Astrocyte (in vitro differentiated cells and primary cell): ENCODE measurements at regions not wholly inside any gene's neighbourhood (a gene's known extent, or its start where the extent isn't known, plus 50 kb on each side); places are given as distances from the start of the nearest gene placed in this dataset.

ENCODE experiments used
- DNase-seq: peaks from one replicate; pipeline ENCODE4 v3.0.0-alpha.2; 2010; ENCODE audit warnings: low read depth
- FAIRE-seq: peaks from 2 replicates; lab custom pipeline; 2011; peaks lifted over from hg19 to GRCh38; lab: Jason Lieb, UNC
- H2AFZ ChIP-seq: 2 replicates; pipeline ENCODE4 v1.6.0; 2012; ENCODE audit warnings: low read depth, low read length, inconsistent platforms
- H3K27ac ChIP-seq: 2 replicates; pipeline ENCODE4 v1.5.1; 2011; ENCODE audit warnings: low read depth, low read length, inconsistent platforms
- H3K27me3 ChIP-seq: 2 replicates; pipeline ENCODE4 v1.6.0; 2011; ENCODE audit warnings: low read length, inconsistent platforms; ENCODE audit not compliant: insufficient read depth
- H3K36me3 ChIP-seq: 2 replicates; pipeline ENCODE4 v1.5.1; 2011; ENCODE audit warnings: low read length, inconsistent platforms; ENCODE audit not compliant: insufficient read depth
- H3K4me1 ChIP-seq: 2 replicates; pipeline ENCODE4 v1.5.1; 2011; ENCODE audit warnings: low read length, inconsistent platforms; ENCODE audit not compliant: insufficient read depth
- H3K4me2 ChIP-seq: 2 replicates; pipeline ENCODE4 v1.6.0; 2012; ENCODE audit warnings: low read length, inconsistent platforms
- H3K4me3 ChIP-seq: 2 replicates; pipeline ENCODE4 v1.5.1; 2011; ENCODE audit warnings: low read depth, mild to moderate bottlenecking, low read length, inconsistent platforms; ENCODE audit not compliant: insufficient read depth
- H3K79me2 ChIP-seq: 2 replicates; pipeline ENCODE4 v1.6.0; 2012; ENCODE audit warnings: mild to moderate bottlenecking, low read length, inconsistent platforms; ENCODE audit not compliant: insufficient read depth
- H3K9ac ChIP-seq: 2 replicates; pipeline ENCODE4 v1.6.0; 2012; ENCODE audit warnings: mild to moderate bottlenecking, low read length, inconsistent platforms
- H3K9me3 ChIP-seq: 2 replicates; pipeline ENCODE4 v1.5.1; 2012; ENCODE audit warnings: low read depth, mild to moderate bottlenecking, low read length, inconsistent platforms; ENCODE audit not compliant: insufficient read depth
- H4K20me1 ChIP-seq: 2 replicates; pipeline ENCODE4 v1.6.0; 2012; ENCODE audit warnings: low read length, inconsistent platforms; ENCODE audit not compliant: insufficient read depth
- H3K27ac Mint-ChIP-seq: one replicate; pipeline ENCODE4 v1.8.0; 2021; ENCODE audit warnings: mild to moderate bottlenecking, mixed read lengths; ENCODE audit not compliant: unreplicated experiment
- H3K27me3 Mint-ChIP-seq: one replicate; pipeline ENCODE4 v1.8.0; 2021; ENCODE audit warnings: low read depth, mixed read lengths; ENCODE audit not compliant: unreplicated experiment
- H3K36me3 Mint-ChIP-seq: one replicate; pipeline ENCODE4 v1.8.0; 2021; ENCODE audit warnings: low read depth, mixed read lengths; ENCODE audit not compliant: unreplicated experiment
- H3K4me1 Mint-ChIP-seq: one replicate; pipeline ENCODE4 v1.8.0; 2021; ENCODE audit warnings: low read depth, mixed read lengths; ENCODE audit not compliant: unreplicated experiment
- H3K4me3 Mint-ChIP-seq: one replicate; pipeline ENCODE4 v1.8.0; 2021; ENCODE audit warnings: mild to moderate bottlenecking, moderate library complexity, mixed read lengths; ENCODE audit not compliant: unreplicated experiment
- H3K9me3 Mint-ChIP-seq: one replicate; pipeline ENCODE4 v1.8.0; 2021; ENCODE audit warnings: mild to moderate bottlenecking, mixed read lengths; ENCODE audit not compliant: unreplicated experiment
- EZH2 ChIP-seq: IDR thresholded peaks from 2 replicates; pipeline ENCODE4 v1.6.1; 2012; ENCODE audit warnings: mild to moderate bottlenecking, low read length, inconsistent platforms; ENCODE audit not compliant: insufficient read depth
- TF ChIP-seq, protein P1 (sequence below): IDR thresholded peaks from 2 replicates; pipeline ENCODE4 v1.5.1; 2011; ENCODE audit warnings: low read depth, mild to moderate bottlenecking, inconsistent platforms, low read length, moderate library complexity; ENCODE audit not compliant: insufficient read depth

DNA sequence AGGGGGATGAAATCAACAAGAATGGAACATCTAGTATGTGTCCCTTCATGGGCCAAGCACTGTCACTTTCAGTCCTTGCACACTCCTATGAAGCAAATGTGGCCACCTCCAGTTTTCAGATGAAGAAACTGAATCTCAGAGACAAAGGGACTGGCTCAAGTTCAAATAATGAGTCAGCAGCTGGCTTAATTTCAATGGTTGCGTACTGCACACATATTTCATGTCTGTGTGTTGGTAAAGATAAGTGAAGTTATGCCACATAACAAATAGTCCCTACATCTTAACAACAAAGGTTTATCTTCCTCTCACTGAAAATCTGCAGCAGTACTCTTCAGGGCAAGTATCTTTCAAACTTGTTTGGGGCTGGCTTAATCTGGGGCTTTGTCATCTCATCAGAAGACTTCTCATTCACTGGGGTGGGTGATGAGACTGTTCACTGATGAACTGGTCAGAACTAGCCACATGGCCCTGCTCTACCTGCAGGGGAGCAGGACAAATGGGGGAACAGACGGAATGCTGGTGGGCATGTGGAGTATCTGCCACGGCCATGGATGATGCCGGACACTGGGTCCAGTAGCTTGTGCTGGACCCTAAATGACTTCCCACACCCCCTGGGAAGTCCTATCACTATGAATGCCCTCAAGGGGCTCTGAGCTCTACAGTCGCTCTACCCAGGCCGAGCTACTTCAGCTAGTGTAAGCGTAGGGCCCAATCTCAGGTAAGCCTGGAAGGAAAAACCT lies 263.2 kb downstream of the CYP26B1 start:
- no peak overlapping the region for H3K9ac ChIP-seq
- Mint-ChIP-seq H3K4me1 (peaks cover 33% of the 10 kb centered on the region), H3K9me3 (peaks cover 32% of the 10 kb centered on the region), H3K4me3 (no peak overlapping the region), H3K36me3 (peaks cover 4% of the 10 kb centered on the region), H3K27me3 (peaks cover 29% of the 10 kb centered on the region), H3K27ac (no peak overlapping the region)
- no peak overlapping the region for H3K4me3 ChIP-seq
- no peak overlapping the region for H3K4me2 ChIP-seq
- H3K4me1 ChIP-seq, result peaks cover 23% of the 10 kb centered on the region
- H3K36me3 ChIP-seq, result no peaks in the 10 kb centered on the region
- FAIRE-seq (no peak), DNase-seq (peak; percentile 73)
- no peak overlapping the region for H2AFZ ChIP-seq
- H3K27me3 ChIP-seq, result no peaks in the 10 kb centered on the region
- H3K9me3 ChIP-seq, result peaks cover 5% of the 10 kb centered on the region
- no peak for TF ChIP-seq EZH2
- TF ChIP-seq, protein P1, sequence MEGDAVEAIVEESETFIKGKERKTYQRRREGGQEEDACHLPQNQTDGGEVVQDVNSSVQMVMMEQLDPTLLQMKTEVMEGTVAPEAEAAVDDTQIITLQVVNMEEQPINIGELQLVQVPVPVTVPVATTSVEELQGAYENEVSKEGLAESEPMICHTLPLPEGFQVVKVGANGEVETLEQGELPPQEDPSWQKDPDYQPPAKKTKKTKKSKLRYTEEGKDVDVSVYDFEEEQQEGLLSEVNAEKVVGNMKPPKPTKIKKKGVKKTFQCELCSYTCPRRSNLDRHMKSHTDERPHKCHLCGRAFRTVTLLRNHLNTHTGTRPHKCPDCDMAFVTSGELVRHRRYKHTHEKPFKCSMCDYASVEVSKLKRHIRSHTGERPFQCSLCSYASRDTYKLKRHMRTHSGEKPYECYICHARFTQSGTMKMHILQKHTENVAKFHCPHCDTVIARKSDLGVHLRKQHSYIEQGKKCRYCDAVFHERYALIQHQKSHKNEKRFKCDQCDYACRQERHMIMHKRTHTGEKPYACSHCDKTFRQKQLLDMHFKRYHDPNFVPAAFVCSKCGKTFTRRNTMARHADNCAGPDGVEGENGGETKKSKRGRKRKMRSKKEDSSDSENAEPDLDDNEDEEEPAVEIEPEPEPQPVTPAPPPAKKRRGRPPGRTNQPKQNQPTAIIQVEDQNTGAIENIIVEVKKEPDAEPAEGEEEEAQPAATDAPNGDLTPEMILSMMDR, result no peak
- H3K27ac ChIP-seq, result no peak overlapping the region
- no peaks in the 10 kb centered on the region for H4K20me1 ChIP-seq
- H3K79me2 ChIP-seq, result no peaks in the 10 kb centered on the region

DNA sequence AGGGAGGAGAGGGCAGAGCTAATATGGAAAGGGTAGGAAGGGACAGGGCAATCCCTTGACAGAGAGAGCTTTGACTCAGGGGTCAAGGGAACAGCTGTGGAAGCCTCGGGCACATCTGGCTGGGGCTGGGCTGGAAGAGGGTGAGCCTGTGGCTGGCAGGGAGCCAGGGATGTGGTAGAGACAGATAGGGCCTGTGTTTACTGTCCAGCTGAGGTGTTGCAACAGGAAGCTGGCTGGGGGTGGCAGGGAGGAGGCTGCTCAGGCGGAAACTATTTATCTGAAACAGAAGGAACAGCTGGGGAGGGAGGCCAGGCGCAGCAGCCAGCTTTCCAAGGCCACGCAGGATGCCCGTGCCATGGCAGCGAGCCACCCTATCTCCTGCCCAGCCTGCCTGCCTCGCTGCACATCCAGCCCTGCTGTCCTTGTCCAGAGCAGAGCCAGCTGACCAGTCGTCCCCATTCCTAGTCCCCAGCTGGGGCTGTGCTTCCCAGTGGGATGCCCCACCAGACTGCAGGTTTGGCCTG lies 264.7 kb downstream of the CYP26B1 start:
- peaks cover 23% of the 10 kb centered on the region for H3K4me1 ChIP-seq
- peaks cover 5% of the 10 kb centered on the region for H3K9me3 ChIP-seq
- no peak overlapping the region for H3K27ac ChIP-seq
- H3K27me3 ChIP-seq, result no peaks in the 10 kb centered on the region
- H3K9ac ChIP-seq, result no peak overlapping the region
- H3K36me3 ChIP-seq, result no peaks in the 10 kb centered on the region
- TF ChIP-seq, protein P1, result no peak
- no peak for TF ChIP-seq EZH2
- Mint-ChIP-seq H3K9me3 (peaks cover 32% of the 10 kb centered on the region), H3K27me3 (peaks cover 29% of the 10 kb centered on the region), H3K36me3 (peaks cover 4% of the 10 kb centered on the region), H3K4me3 (no peak overlapping the region), H3K27ac (no peak overlapping the region), H3K4me1 (peaks cover 32% of the 10 kb centered on the region)
- H3K79me2 ChIP-seq, result no peaks in the 10 kb centered on the region
- peak overlapping the region; percentile 39 for H3K4me2 ChIP-seq
- H4K20me1 ChIP-seq, result no peaks in the 10 kb centered on the region
- no peak overlapping the region for H3K4me3 ChIP-seq
- no peak overlapping the region for H2AFZ ChIP-seq
- FAIRE-seq, result no peak
- peak; percentile 76 for DNase-seq
